T-helper 2 cell treated with Interferon-gamma antibody and Interleukin-4, amounts not matched to agents 5 μg/mL and 100 μg/mL, for 36 hours (primary cell): ENCODE measurements at regions not wholly inside any gene's neighbourhood (a gene's known extent, or its start where the extent isn't known, plus 50 kb on each side); places are given as distances from the start of the nearest gene placed in this dataset.

Experiments
- DNase-seq: peaks from one replicate; pipeline ENCODE4 v3.0.0; 2021; ENCODE audit warnings: low spot score
- H3K27ac Mint-ChIP-seq: one replicate; pipeline ENCODE4 v1.8.0; 2021; ENCODE audit warnings: mild to moderate bottlenecking, mixed read lengths
- H3K27me3 Mint-ChIP-seq: one replicate; pipeline ENCODE4 v1.8.0; 2021; ENCODE audit warnings: low read depth, mixed read lengths
- H3K36me3 Mint-ChIP-seq: one replicate; pipeline ENCODE4 v1.8.0; 2021; ENCODE audit warnings: low read depth, mixed read lengths
- H3K4me1 Mint-ChIP-seq: one replicate; pipeline ENCODE4 v1.8.0; 2021; ENCODE audit warnings: low read depth, mixed read lengths
- H3K4me3 Mint-ChIP-seq: one replicate; pipeline ENCODE4 v1.8.0; 2022; ENCODE audit warnings: mild to moderate bottlenecking, moderate library complexity, mixed read lengths
- H3K9me3 Mint-ChIP-seq: one replicate; pipeline ENCODE4 v1.8.0; 2021; ENCODE audit warnings: mixed read lengths

GRCh38 chr15:81547521-81548132 is 173.6 kb upstream of the TMC3 start:
- no peak for DNase-seq
- no peaks in the 10 kb centered on the region for H3K27me3 Mint-ChIP-seq

GRCh38 chr15:81544385-81544784 is 170.4 kb upstream of the TMC3 start:
- Mint-ChIP-seq H3K9me3 (no peaks in the 10 kb centered on the region), H3K27me3 (no peaks in the 10 kb centered on the region), H3K4me3 (no peak overlapping the region), H3K27ac (no peak overlapping the region), H3K4me1 (no peaks in the 10 kb centered on the region), H3K36me3 (no peaks in the 10 kb centered on the region)
- DNase-seq = no peak

More at GRCh38 chr15:81547521-81548132, 173.6 kb upstream of the TMC3 start:
- H3K9me3 Mint-ChIP-seq = no peaks in the 10 kb centered on the region
- H3K4me1 Mint-ChIP-seq = no peaks in the 10 kb centered on the region
- no peak overlapping the region for H3K27ac Mint-ChIP-seq
- no peak overlapping the region for H3K4me3 Mint-ChIP-seq
- H3K36me3 Mint-ChIP-seq = no peaks in the 10 kb centered on the region

GRCh38 chr15:81540909-81541308 is 166.9 kb upstream of the TMC3 start:
- no peak overlapping the region for H3K4me3 Mint-ChIP-seq
- H3K4me1 Mint-ChIP-seq = no peaks in the 10 kb centered on the region
- no peak for DNase-seq
- no peaks in the 10 kb centered on the region for H3K9me3 Mint-ChIP-seq
- no peak overlapping the region for H3K27ac Mint-ChIP-seq
- H3K36me3 Mint-ChIP-seq = no peaks in the 10 kb centered on the region
- H3K27me3 Mint-ChIP-seq = peaks cover 4% of the 10 kb centered on the region

- no peak for DNase-seq
- Mint-ChIP-seq H3K27ac (no peak overlapping the region), H3K9me3 (no peaks in the 10 kb centered on the region), H3K4me1 (no peaks in the 10 kb centered on the region), H3K36me3 (no peaks in the 10 kb centered on the region), H3K4me3 (no peak overlapping the region), H3K27me3 (peaks cover 4% of the 10 kb centered on the region)
Observed at GRCh38 chr15:81536356-81536755, 162.3 kb upstream of the TMC3 start.

GRCh38 chr15:81534124-81534523 is 160.1 kb upstream of the TMC3 start:
- Mint-ChIP-seq H3K4me3 (no peak overlapping the region), H3K36me3 (no peaks in the 10 kb centered on the region), H3K27ac (no peak overlapping the region), H3K4me1 (no peaks in the 10 kb centered on the region), H3K27me3 (peaks cover 4% of the 10 kb centered on the region), H3K9me3 (no peaks in the 10 kb centered on the region)
- DNase-seq = no peak

GRCh38 chr15:81532001-81532400 is 158.0 kb upstream of the TMC3 start:
- no peaks in the 10 kb centered on the region for H3K9me3 Mint-ChIP-seq
- H3K4me3 Mint-ChIP-seq = no peak overlapping the region
- H3K36me3 Mint-ChIP-seq = no peaks in the 10 kb centered on the region
- H3K4me1 Mint-ChIP-seq = no peaks in the 10 kb centered on the region
- H3K27me3 Mint-ChIP-seq = peaks cover 2% of the 10 kb centered on the region
- H3K27ac Mint-ChIP-seq = no peak overlapping the region
- DNase-seq = no peak

GRCh38 chr15:81531109-81531592 is 157.1 kb upstream of the TMC3 start:
- no peak overlapping the region for H3K27ac Mint-ChIP-seq
- H3K36me3 Mint-ChIP-seq = no peaks in the 10 kb centered on the region
- no peak overlapping the region for H3K4me3 Mint-ChIP-seq
- no peak for DNase-seq
- no peaks in the 10 kb centered on the region for H3K27me3 Mint-ChIP-seq
- H3K4me1 Mint-ChIP-seq = no peaks in the 10 kb centered on the region
- no peaks in the 10 kb centered on the region for H3K9me3 Mint-ChIP-seq

- H3K9me3 Mint-ChIP-seq = no peaks in the 10 kb centered on the region
- H3K4me3 Mint-ChIP-seq = no peak overlapping the region
- no peak overlapping the region for H3K27ac Mint-ChIP-seq
- H3K36me3 Mint-ChIP-seq = no peaks in the 10 kb centered on the region
- no peak for DNase-seq
- H3K4me1 Mint-ChIP-seq = no peaks in the 10 kb centered on the region
- H3K27me3 Mint-ChIP-seq = no peaks in the 10 kb centered on the region
Observed at GRCh38 chr15:81530271-81530691, 156.3 kb upstream of the TMC3 start.

GRCh38 chr15:81529481-81529880 is 155.5 kb upstream of the TMC3 start:
- Mint-ChIP-seq H3K4me3 (no peak overlapping the region), H3K27ac (no peak overlapping the region), H3K36me3 (no peaks in the 10 kb centered on the region), H3K27me3 (no peaks in the 10 kb centered on the region), H3K4me1 (no peaks in the 10 kb centered on the region), H3K9me3 (no peaks in the 10 kb centered on the region)
- DNase-seq = no peak

- H3K27me3 Mint-ChIP-seq = no peaks in the 10 kb centered on the region
- H3K4me3 Mint-ChIP-seq = no peak overlapping the region
- H3K9me3 Mint-ChIP-seq = no peaks in the 10 kb centered on the region
- no peak overlapping the region for H3K27ac Mint-ChIP-seq
- no peaks in the 10 kb centered on the region for H3K4me1 Mint-ChIP-seq
- H3K36me3 Mint-ChIP-seq = no peaks in the 10 kb centered on the region
- DNase-seq = no peak
Observed at GRCh38 chr15:81526029-81526428, 152.0 kb upstream of the TMC3 start.

GRCh38 chr15:81524496-81524895 is 150.5 kb upstream of the TMC3 start:
- no peak for DNase-seq
- H3K4me3 Mint-ChIP-seq = no peak overlapping the region
- no peaks in the 10 kb centered on the region for H3K4me1 Mint-ChIP-seq
- no peaks in the 10 kb centered on the region for H3K9me3 Mint-ChIP-seq
- no peak overlapping the region for H3K27ac Mint-ChIP-seq
- no peaks in the 10 kb centered on the region for H3K27me3 Mint-ChIP-seq
- no peaks in the 10 kb centered on the region for H3K36me3 Mint-ChIP-seq

GRCh38 chr15:81523867-81524266 is 149.9 kb upstream of the TMC3 start:
- DNase-seq = no peak
- Mint-ChIP-seq H3K4me1 (no peaks in the 10 kb centered on the region), H3K4me3 (no peak overlapping the region), H3K27me3 (no peaks in the 10 kb centered on the region), H3K27ac (no peak overlapping the region), H3K36me3 (no peaks in the 10 kb centered on the region), H3K9me3 (no peaks in the 10 kb centered on the region)

- no peak for DNase-seq
- no peaks in the 10 kb centered on the region for H3K36me3 Mint-ChIP-seq
- H3K9me3 Mint-ChIP-seq = no peaks in the 10 kb centered on the region
- no peaks in the 10 kb centered on the region for H3K4me1 Mint-ChIP-seq
- H3K27ac Mint-ChIP-seq = no peak overlapping the region
- H3K4me3 Mint-ChIP-seq = no peak overlapping the region
- H3K27me3 Mint-ChIP-seq = peaks cover 3% of the 10 kb centered on the region
Observed at GRCh38 chr15:81520480-81520879, 146.5 kb upstream of the TMC3 start.

GRCh38 chr15:81516461-81516860 is 142.4 kb upstream of the TMC3 start:
- no peak for DNase-seq
- no peaks in the 10 kb centered on the region for H3K36me3 Mint-ChIP-seq
- no peaks in the 10 kb centered on the region for H3K4me1 Mint-ChIP-seq
- H3K9me3 Mint-ChIP-seq = no peaks in the 10 kb centered on the region
- no peak overlapping the region for H3K27ac Mint-ChIP-seq
- H3K27me3 Mint-ChIP-seq = peaks cover 3% of the 10 kb centered on the region
- no peak overlapping the region for H3K4me3 Mint-ChIP-seq

GRCh38 chr15:81516012-81516411 is 142.0 kb upstream of the TMC3 start:
- DNase-seq = no peak
- H3K4me1 Mint-ChIP-seq = no peaks in the 10 kb centered on the region
- no peaks in the 10 kb centered on the region for H3K9me3 Mint-ChIP-seq
- H3K36me3 Mint-ChIP-seq = no peaks in the 10 kb centered on the region
- no peak overlapping the region for H3K27ac Mint-ChIP-seq
- no peak overlapping the region for H3K4me3 Mint-ChIP-seq
- peaks cover 3% of the 10 kb centered on the region for H3K27me3 Mint-ChIP-seq
